Endodermal cell (in vitro differentiated cells): ENCODE measurements at regions not wholly inside any gene's neighbourhood (a gene's known extent, or its start where the extent isn't known, plus 50 kb on each side); places are given as distances from the start of the nearest gene placed in this dataset.

ENCODE experiments used
- DNase-seq: peaks from one replicate; pipeline ENCODE4 v3.0.0-alpha.2; 2017
- H3K27ac ChIP-seq: 2 replicates; pipeline ENCODE4 v1.5.1; 2013; ENCODE audit warnings: mild to moderate bottlenecking, low read depth, low read length, moderate library complexity
- H3K27me3 ChIP-seq: 2 replicates; pipeline ENCODE4 v1.6.1; 2013; ENCODE audit warnings: mild to moderate bottlenecking, low read length, moderate library complexity; ENCODE audit not compliant: insufficient read depth, control insufficient read depth, poor library complexity, severe bottlenecking
- H3K36me3 ChIP-seq: 2 replicates; pipeline ENCODE4 v1.7.0; 2013; ENCODE audit warnings: mild to moderate bottlenecking, low read length, moderate library complexity; ENCODE audit not compliant: control insufficient read depth, insufficient read depth
- H3K4me1 ChIP-seq: one replicate; pipeline ENCODE4 v1.7.0; 2013; ENCODE audit warnings: low read length; ENCODE audit not compliant: control insufficient read depth, insufficient read depth
- H3K4me3 ChIP-seq: 2 replicates; pipeline ENCODE4 v1.5.1; 2013; ENCODE audit warnings: mild to moderate bottlenecking, low read length, moderate library complexity
- H3K9ac ChIP-seq: 2 replicates; pipeline ENCODE4 v1.6.1; 2013; ENCODE audit warnings: mild to moderate bottlenecking, low read length, moderate library complexity; ENCODE audit not compliant: poor library complexity, severe bottlenecking; ENCODE audit errors: extremely low read depth
- H3K9me3 ChIP-seq: 2 replicates; pipeline ENCODE4 v1.6.1; 2013; ENCODE audit warnings: mild to moderate bottlenecking, low read length, moderate library complexity; ENCODE audit not compliant: control insufficient read depth
- H3K27ac Mint-ChIP-seq: 2 replicates; pipeline ENCODE4 v1.8.0; 2020; ENCODE audit warnings: mixed read lengths
- H3K27me3 Mint-ChIP-seq: 2 replicates; pipeline ENCODE4 v1.8.0; 2021; ENCODE audit warnings: mild to moderate bottlenecking, mixed read lengths; ENCODE audit not compliant: insufficient read depth
- H3K36me3 Mint-ChIP-seq: 2 replicates; pipeline ENCODE4 v1.8.0; 2020; ENCODE audit warnings: low read depth, mixed read lengths
- H3K4me1 Mint-ChIP-seq: 2 replicates; pipeline ENCODE4 v1.8.0; 2020; ENCODE audit warnings: mixed read lengths
- H3K4me3 Mint-ChIP-seq: 2 replicates; pipeline ENCODE4 v1.8.0; 2020; ENCODE audit warnings: mild to moderate bottlenecking, moderate library complexity, mixed read lengths
- H3K9me3 Mint-ChIP-seq: 2 replicates; pipeline ENCODE4 v1.8.0; 2020; ENCODE audit warnings: mild to moderate bottlenecking, mixed read lengths
- WGBS, 2 experiments: methylation state at CpG; one replicate each; pipeline versions ENCODE4 v1.1.5 to v1.1.7; 2013; ENCODE audit warnings: missing lambda C conversion rate in 2 of 2, mixed read lengths in 1 of 2; ENCODE audit not compliant: insufficient coverage in 1 of 2, insufficient read length in 1 of 2; 5-methylcytosine and 5-hydroxymethylcytosine counted together
- TF ChIP-seq, protein P1 (sequence below): fragments of 200-600 bp; sonication (generic); conservative IDR thresholded peaks from 2 replicates; pipeline ENCODE4 v1.5.0; 2021; ENCODE audit warnings: antibody characterized with exemption, mild to moderate bottlenecking

GRCh38 chr12:102690253-102690652 lies 209.9 kb upstream of the IGF1 start:
- TF ChIP-seq, protein P1, sequence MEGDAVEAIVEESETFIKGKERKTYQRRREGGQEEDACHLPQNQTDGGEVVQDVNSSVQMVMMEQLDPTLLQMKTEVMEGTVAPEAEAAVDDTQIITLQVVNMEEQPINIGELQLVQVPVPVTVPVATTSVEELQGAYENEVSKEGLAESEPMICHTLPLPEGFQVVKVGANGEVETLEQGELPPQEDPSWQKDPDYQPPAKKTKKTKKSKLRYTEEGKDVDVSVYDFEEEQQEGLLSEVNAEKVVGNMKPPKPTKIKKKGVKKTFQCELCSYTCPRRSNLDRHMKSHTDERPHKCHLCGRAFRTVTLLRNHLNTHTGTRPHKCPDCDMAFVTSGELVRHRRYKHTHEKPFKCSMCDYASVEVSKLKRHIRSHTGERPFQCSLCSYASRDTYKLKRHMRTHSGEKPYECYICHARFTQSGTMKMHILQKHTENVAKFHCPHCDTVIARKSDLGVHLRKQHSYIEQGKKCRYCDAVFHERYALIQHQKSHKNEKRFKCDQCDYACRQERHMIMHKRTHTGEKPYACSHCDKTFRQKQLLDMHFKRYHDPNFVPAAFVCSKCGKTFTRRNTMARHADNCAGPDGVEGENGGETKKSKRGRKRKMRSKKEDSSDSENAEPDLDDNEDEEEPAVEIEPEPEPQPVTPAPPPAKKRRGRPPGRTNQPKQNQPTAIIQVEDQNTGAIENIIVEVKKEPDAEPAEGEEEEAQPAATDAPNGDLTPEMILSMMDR = no peak
- Mint-ChIP-seq H3K27ac (no peak overlapping the region), H3K9me3 (no peaks in the 10 kb centered on the region), H3K27me3 (no peaks in the 10 kb centered on the region), H3K36me3 (no peaks in the 10 kb centered on the region), H3K4me3 (no peak overlapping the region), H3K4me1 (no peaks in the 10 kb centered on the region)
- DNase-seq = no peak
- Histone ChIP-seq H3K9ac (no peak overlapping the region), H3K27ac (peak overlapping the region; percentile 52), H3K4me1 (no peaks in the 10 kb centered on the region), H3K4me3 (no peak overlapping the region), H3K9me3 (no peaks in the 10 kb centered on the region), H3K27me3 (no peaks in the 10 kb centered on the region), H3K36me3 (no peaks in the 10 kb centered on the region)
- WGBS, 2 experiments = 79% methylated on average over 2 of the region's 2 CpGs; no CpG with 5 or more reads in 1 of the 2 experiments

DNA sequence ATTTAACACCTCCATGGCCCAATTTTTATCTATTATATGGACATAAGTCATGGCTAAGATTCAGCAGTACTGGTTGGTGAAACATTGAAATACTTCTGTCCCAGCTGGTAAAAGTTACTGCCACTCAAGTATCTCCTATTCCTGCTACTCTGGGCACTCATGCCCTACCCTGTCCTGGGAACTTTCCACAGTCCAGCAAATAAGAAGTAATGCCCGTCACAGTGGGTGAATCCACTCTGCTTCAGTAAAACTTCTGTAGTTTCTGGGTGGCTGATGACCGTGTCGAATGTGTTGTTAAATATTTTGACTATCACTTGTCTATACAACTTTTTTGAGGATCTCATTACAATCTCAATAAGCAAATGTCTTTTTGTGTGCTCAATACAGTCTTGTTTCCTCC lies 209.3 kb upstream of the IGF1 start:
- Histone ChIP-seq H3K36me3 (no peaks in the 10 kb centered on the region), H3K27ac (peak overlapping the region; percentile 58), H3K27me3 (no peaks in the 10 kb centered on the region), H3K4me3 (no peak overlapping the region), H3K9ac (no peak overlapping the region), H3K4me1 (no peaks in the 10 kb centered on the region), H3K9me3 (no peaks in the 10 kb centered on the region)
- DNase-seq = no peak
- TF ChIP-seq, protein P1 = no peak
- no peak overlapping the region for H3K27ac Mint-ChIP-seq
- no peak overlapping the region for H3K4me3 Mint-ChIP-seq
- H3K27me3 Mint-ChIP-seq = no peaks in the 10 kb centered on the region
- no peaks in the 10 kb centered on the region for H3K36me3 Mint-ChIP-seq
- no peaks in the 10 kb centered on the region for H3K9me3 Mint-ChIP-seq
- H3K4me1 Mint-ChIP-seq = no peaks in the 10 kb centered on the region
- 97% methylated on average over 3 of the region's 3 CpGs; no CpG with 5 or more reads in 1 of the 2 experiments for WGBS, 2 experiments

DNA sequence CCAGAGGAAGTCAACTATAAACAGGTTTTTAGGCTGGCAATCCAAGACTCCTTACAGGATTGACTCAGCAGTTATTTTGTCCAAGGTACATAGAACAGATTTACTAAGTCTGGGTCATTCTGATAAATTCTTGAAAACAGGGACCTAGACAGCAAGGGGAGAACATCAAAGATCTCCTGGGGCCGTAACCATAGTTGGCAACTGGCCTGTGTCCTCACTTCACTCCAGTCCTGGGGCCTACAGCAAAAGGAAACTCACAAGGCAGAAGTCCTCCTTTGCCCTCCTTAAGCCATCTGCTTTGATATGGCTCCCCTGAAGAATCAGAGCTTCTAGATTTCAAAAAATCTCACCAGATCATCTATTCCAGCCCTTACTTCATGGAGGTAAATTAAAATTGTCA lies 207.2 kb upstream of the IGF1 start:
- no peaks in the 10 kb centered on the region for H3K36me3 Mint-ChIP-seq
- no peaks in the 10 kb centered on the region for H3K9me3 Mint-ChIP-seq
- Histone ChIP-seq H3K4me1 (no peaks in the 10 kb centered on the region), H3K9me3 (no peaks in the 10 kb centered on the region), H3K36me3 (no peaks in the 10 kb centered on the region), H3K4me3 (no peak overlapping the region), H3K27ac (no peak overlapping the region), H3K9ac (no peak overlapping the region), H3K27me3 (peaks cover 5% of the 10 kb centered on the region)
- H3K27ac Mint-ChIP-seq = no peak overlapping the region
- H3K4me1 Mint-ChIP-seq = no peaks in the 10 kb centered on the region
- WGBS, 2 experiments = 100% methylated on average over 1 of the region's 1 CpG; no CpG with 5 or more reads in 1 of the 2 experiments
- DNase-seq = no peak
- H3K4me3 Mint-ChIP-seq = no peak overlapping the region
- peaks cover 10% of the 10 kb centered on the region for H3K27me3 Mint-ChIP-seq
- TF ChIP-seq, protein P1 = no peak
